CD4-positive, alpha-beta T cell treated with Interleukin-17A for 4 hours (primary cell): ENCODE measurements at regions not wholly inside any gene's neighbourhood (a gene's known extent, or its start where the extent isn't known, plus 50 kb on each side); places are given as distances from the start of the nearest gene placed in this dataset.

Source experiments
- DNase-seq: peaks from one replicate; pipeline ENCODE4 v3.0.0-alpha.2; 2020; ENCODE audit warnings: mixed read lengths

- DNase-seq, result no peak
Measured at GRCh38 chr18:78908462-78909260, 71.0 kb upstream of the SALL3 start.

- DNase-seq, result no peak
Measured at GRCh38 chr18:78911751-78912283, 67.8 kb upstream of the SALL3 start.

DNA sequence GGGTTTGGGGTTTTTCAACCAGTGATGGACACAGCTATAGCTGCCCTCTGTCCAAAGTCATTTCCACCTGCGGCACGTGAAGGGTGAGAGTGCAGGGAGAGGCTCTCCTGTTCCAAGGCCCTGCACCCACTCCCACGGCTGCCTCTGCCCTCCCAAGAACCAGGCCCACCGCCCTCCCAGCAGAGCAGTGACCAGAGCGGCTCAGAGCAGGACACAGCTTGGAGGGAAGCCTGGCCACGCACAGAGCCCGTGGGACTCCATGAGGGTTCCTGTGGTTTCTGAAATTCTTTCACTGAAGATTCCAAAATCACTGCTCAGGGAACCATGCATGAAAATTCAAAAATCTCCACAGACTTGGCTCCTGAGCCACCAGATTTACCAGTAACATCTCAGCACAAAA lies 67.3 kb upstream of the SALL3 start:
- no peak for DNase-seq

DNA sequence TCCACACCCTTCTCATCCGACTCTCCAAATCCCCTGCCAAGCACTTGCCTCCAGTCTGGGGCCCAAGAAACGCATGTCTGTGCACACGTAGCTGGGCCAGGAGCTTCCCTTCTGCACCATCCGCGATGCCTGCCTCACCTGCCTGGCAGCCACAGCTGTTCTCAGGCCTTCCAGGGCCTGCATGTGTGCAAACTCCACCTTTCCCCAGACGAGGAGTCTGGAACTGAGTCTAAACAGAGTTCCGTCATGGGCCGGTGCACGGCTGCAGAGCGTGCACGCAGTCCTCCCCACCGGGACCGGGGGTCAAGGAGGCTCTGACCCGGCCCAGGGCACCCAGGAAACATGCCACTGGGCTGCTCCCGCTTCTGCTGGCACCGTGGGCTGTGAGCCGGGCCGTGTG lies 66.8 kb upstream of the SALL3 start:
- DNase-seq, result no peak

GRCh38 chr18:78913395-78913794 lies 66.2 kb upstream of the SALL3 start:
- DNase-seq, result no peak

- no peak for DNase-seq
Measured at GRCh38 chr18:78913830-78914231, 65.8 kb upstream of the SALL3 start.

- no peak for DNase-seq
Measured at GRCh38 chr18:78914249-78914935, 65.2 kb upstream of the SALL3 start.

DNA sequence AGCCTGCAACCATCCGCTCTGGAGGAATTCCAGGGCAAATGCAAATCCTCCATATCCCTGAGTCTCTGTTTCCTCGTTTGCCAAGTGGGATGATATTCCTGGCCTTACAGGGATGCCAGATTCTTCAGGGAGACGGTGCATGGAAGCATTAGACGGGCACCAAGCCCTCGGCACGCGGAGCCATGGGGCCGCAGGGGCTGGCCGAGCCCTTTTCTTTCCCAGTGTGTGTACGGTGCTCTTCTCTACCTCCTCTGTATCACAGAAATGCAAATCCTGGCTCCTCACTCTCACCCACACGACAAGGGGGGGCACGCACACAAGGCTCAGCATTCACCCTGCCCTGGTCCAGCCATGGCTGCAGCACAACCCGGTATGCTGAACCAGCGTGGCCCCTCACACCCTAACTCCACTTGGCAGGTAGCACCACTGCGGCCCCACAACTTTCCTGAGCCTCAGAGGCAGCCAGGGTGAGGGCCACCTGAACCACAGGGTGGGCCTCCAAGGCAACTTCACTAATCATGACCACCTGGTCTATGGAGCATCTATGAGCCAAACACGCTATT lies 64.1 kb upstream of the SALL3 start:
- no peak for DNase-seq

- no peak for DNase-seq
Measured at GRCh38 chr18:78918707-78919106, 60.9 kb upstream of the SALL3 start.

DNA sequence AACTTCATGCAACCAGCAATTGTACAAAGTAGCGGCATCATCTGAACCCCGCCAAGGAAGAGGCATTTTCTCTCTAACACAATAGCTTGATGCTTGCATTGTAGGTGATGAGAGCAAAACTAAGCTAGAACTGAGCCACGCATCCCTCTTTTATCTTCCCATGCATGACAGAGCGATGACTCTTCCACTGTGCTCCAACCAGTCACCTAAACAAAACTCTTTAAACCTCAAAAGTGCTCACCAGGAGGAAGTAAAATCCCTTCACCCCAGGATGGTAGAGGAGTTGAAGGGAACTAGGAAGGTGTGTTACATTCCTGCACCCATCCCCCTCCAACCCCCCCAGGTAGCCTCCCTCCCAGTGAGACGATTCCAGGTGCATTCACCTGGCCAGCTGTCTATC lies 59.7 kb upstream of the SALL3 start:
- no peak for DNase-seq

GRCh38 chr18:78920456-78921138 lies 59.0 kb upstream of the SALL3 start:
- no peak for DNase-seq

GRCh38 chr18:78922856-78923255 lies 56.8 kb upstream of the SALL3 start:
- DNase-seq, result no peak

- DNase-seq, result no peak
Measured at GRCh38 chr18:78924301-78924700, 55.3 kb upstream of the SALL3 start.

- DNase-seq, result no peak
Measured at GRCh38 chr18:78924786-78925540, 54.7 kb upstream of the SALL3 start.

GRCh38 chr18:78925557-78926242 lies 53.9 kb upstream of the SALL3 start:
- DNase-seq, result no peak

GRCh38 chr18:78926243-78926615 lies 53.4 kb upstream of the SALL3 start:
- DNase-seq, result no peak

- DNase-seq, result no peak
Measured at GRCh38 chr18:78927156-78927555, 52.5 kb upstream of the SALL3 start.

- no peak for DNase-seq
Measured at GRCh38 chr18:78927616-78928015, 52.0 kb upstream of the SALL3 start.

DNA sequence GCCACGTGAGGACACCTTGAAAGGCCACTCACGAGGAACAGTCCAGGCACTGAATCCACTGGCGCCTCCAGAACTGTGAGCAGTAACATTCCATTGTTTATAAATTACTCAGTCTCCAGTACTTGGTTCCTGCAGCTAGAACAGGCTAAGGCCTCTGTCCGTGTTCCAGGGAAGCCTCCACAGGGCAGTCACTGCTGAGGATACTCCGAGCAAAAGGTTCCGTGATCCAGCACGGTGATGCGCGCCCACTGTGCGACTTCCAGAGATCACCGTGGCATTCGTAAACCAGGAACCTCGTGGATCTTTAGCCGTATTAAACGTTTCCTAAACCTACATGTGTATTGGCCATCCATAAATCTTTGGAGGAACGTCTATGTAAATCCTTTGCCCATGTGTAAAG lies 51.5 kb upstream of the SALL3 start:
- no peak for DNase-seq

DNA sequence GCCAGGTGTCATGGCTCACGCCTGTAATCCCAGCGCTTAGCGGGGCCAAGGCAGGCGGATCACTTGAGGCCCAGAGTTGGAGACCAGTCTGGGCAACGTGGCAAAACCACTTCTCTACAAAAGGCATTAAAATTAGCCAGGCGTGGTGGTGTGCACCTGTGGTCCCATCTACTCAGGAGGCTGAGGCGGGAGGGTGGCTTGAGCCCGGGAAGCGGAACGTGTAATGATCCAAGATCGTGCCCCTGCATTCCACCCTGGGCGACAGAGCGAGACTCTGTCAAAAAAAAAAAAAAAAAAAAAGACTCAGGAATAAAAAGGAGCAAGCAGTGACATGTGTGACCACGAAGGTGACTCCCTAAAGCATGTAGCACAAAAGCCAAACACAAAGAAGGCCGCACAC lies 50.1 kb upstream of the SALL3 start:
- DNase-seq, result no peak
